Calu3 (cell line): ENCODE measurements at regions not wholly inside any gene's neighbourhood (a gene's known extent, or its start where the extent isn't known, plus 50 kb on each side); places are given as distances from the start of the nearest gene placed in this dataset.

ENCODE experiments used
- BruUV-seq: library from RNA; stranded (reverse); fragments of 400-500 nt; replicated peaks from 2 replicates; lab custom pipeline; 2021; lab: Mats Ljungman, UMichigan
- CTCF ChIA-PET: fragments of 300-600 bp; sonication (Branson Sonifier 250); formaldehyde crosslinking; loops from one replicate; lab custom pipeline; 2022; ENCODE audit warnings: antibody characterized with exemption; lab: Charles Lee
- DNase-seq: peaks from one replicate; pipeline ENCODE4 v3.0.0; 2022
- H3K27ac Mint-ChIP-seq: one replicate; pipeline ENCODE4 v1.8.0; 2022; ENCODE audit warnings: mixed read lengths; ENCODE audit not compliant: unreplicated experiment
- H3K27me3 Mint-ChIP-seq: one replicate; pipeline ENCODE4 v1.8.0; 2022; ENCODE audit warnings: mixed read lengths; ENCODE audit not compliant: unreplicated experiment
- H3K36me3 Mint-ChIP-seq: one replicate; pipeline ENCODE4 v1.8.0; 2022; ENCODE audit warnings: mild to moderate bottlenecking, moderate library complexity, mixed read lengths; ENCODE audit not compliant: insufficient read depth, unreplicated experiment
- H3K4me1 Mint-ChIP-seq: one replicate; pipeline ENCODE4 v1.8.0; 2022; ENCODE audit warnings: mild to moderate bottlenecking, low read depth, mixed read lengths; ENCODE audit not compliant: unreplicated experiment
- H3K4me3 Mint-ChIP-seq: one replicate; pipeline ENCODE4 v1.8.0; 2022; ENCODE audit warnings: mild to moderate bottlenecking, low read depth, moderate library complexity, mixed read lengths; ENCODE audit not compliant: unreplicated experiment
- H3K9me3 Mint-ChIP-seq: one replicate; pipeline ENCODE4 v1.8.0; 2022; ENCODE audit warnings: low read depth, mixed read lengths; ENCODE audit not compliant: unreplicated experiment
- CTCF ChIP-seq: fragments of 200-600 bp; IDR thresholded peaks from one replicate; pipeline ENCODE4 v1.8.0; 2022; ENCODE audit warnings: antibody characterized with exemption; ENCODE audit not compliant: unreplicated experiment
- intact Hi-C: fragments of 100-400 bp; cut with micrococcal nuclease; formaldehyde crosslinking; loops from one replicate; pipeline ENCODE4 v1.10.0; 2022; ENCODE audit not compliant: unreplicated experiment

DNA sequence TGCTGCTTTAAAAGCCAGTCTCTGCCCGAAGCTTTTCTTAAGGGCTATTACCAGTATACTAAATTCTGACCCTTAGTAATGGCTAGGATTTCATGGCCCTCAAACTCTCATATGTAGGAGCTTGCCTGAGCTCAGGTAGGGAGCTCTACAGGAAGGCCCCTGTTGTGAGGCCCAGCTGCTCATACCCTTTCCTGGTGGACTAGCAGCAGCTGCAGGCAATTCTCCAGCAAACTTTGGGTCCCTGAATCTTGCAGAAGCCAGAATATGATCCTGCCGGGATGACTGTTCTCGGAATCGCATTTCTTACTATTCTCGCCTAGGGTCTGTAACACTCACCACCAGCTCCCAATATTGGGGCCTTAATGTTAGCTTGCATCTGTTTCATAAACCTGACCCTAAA, 106.4 kb upstream of the SERTAD2 start:
- no TSS peak for BruUV-seq
- DNase-seq = no peak
- Mint-ChIP-seq H3K36me3 (no peaks in the 10 kb centered on the region), H3K27me3 (no peaks in the 10 kb centered on the region), H3K4me1 (peaks cover 9% of the 10 kb centered on the region), H3K4me3 (no peak overlapping the region), H3K9me3 (no peaks in the 10 kb centered on the region), H3K27ac (no peak overlapping the region)
- CTCF ChIA-PET = no interaction called here
- intact Hi-C loops = no loop called here
- no peak for TF ChIP-seq CTCF

- no peaks in the 10 kb centered on the region for H3K27me3 Mint-ChIP-seq
- TF ChIP-seq CTCF = no peak
Measured at GRCh38 chr2:64762301-64762997, 108.7 kb upstream of the SERTAD2 start.

GRCh38 chr2:64763126-64763525, 109.4 kb upstream of the SERTAD2 start:
- Mint-ChIP-seq H3K36me3 (peaks cover 6% of the 10 kb centered on the region), H3K27me3 (no peaks in the 10 kb centered on the region), H3K4me3 (no peak overlapping the region), H3K4me1 (peaks cover 17% of the 10 kb centered on the region), H3K9me3 (no peaks in the 10 kb centered on the region), H3K27ac (no peak overlapping the region)
- CTCF ChIA-PET = interaction anchor here (0.7 to 1.1 kb wide), 2 partner anchors 11 to 68 kb away, joined by 3 read pairs; no protein-coding TSS in a partner anchor
- TF ChIP-seq CTCF = no peak
- intact Hi-C loops = no loop called here
- DNase-seq = no peak
- no TSS peak for BruUV-seq

More at GRCh38 chr2:64762301-64762997, 108.7 kb upstream of the SERTAD2 start:
- CTCF ChIA-PET = interaction anchor here (0.7 kb wide), 1 partner anchor 11 kb away, joined by 3 read pairs; no protein-coding TSS in a partner anchor
- Mint-ChIP-seq H3K4me3 (no peak overlapping the region), H3K36me3 (peaks cover 3% of the 10 kb centered on the region), H3K27ac (no peak overlapping the region), H3K4me1 (peaks cover 13% of the 10 kb centered on the region), H3K9me3 (no peaks in the 10 kb centered on the region)
- intact Hi-C loops = no loop called here
- no peak for DNase-seq
- no TSS peak for BruUV-seq

DNA sequence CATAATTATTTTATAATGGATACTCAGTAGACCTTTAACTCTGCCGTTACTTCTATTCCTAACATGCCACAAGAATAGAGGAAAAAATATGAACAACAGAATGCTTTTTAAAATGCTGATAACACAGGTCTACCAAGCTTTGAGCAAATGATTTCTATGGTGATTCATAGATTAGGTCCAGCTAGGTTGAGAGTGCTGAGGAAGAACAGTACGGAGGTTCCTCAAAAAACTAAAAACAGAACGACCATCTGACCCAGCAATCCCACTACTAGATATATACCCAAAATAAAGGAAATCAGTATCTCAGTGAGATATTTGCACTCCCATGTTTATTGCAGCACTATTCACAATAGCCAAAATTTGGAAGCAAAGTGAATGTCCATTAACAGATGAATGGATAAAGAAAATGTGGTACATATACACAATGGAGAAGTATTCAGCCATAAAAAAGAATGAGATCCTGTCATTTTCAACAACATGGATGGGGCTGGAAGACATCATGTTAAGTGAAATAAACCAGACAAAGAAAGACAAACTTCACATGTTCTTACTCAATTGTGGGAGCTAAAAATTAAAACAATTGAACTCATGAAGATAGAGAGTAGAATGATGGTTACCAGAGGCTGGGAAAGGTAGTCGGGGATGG, 111.6 kb upstream of the SERTAD2 start:
- Mint-ChIP-seq H3K36me3 (peaks cover 11% of the 10 kb centered on the region), H3K27ac (no peak overlapping the region), H3K4me1 (peaks cover 38% of the 10 kb centered on the region), H3K27me3 (no peaks in the 10 kb centered on the region), H3K4me3 (no peak overlapping the region), H3K9me3 (no peaks in the 10 kb centered on the region)
- no peak for DNase-seq
- CTCF ChIA-PET = no interaction called here
- no TSS peak for BruUV-seq
- TF ChIP-seq CTCF = no peak
- intact Hi-C loops = loop anchor here (5.0 kb wide), 2 partner anchors 67 to 118 kb away; no protein-coding TSS in a partner anchor
